Liver (tissue), 3 donors: ENCODE measurements at regions not wholly inside any gene's neighbourhood (a gene's known extent, or its start where the extent isn't known, plus 50 kb on each side); places are given as distances from the start of the nearest gene placed in this dataset.

Experiments
- CTCF ChIP-seq: fragments of 150-350 bp; IDR thresholded peaks from 2 replicates; pipeline ENCODE4 v1.5.1; 2017; ENCODE audit warnings: improper control_type of control experiment, low read depth, low read length; ENCODE audit not compliant: missing input control
- REST ChIP-seq: IDR thresholded peaks from 2 replicates; pipeline ENCODE4 v1.6.1; 2016; ENCODE audit warnings: antibody characterized with exemption, mild to moderate bottlenecking
- RXRA ChIP-seq, 2 donors: IDR thresholded peaks; 2 replicates each; pipeline ENCODE4 v1.6.1; 2017 to 2018; ENCODE audit warnings: antibody characterized with exemption in 2 of 2, mild to moderate bottlenecking in 1 of 2
- YY1 ChIP-seq: IDR thresholded peaks from 2 replicates; pipeline ENCODE4 v1.6.1; 2016; ENCODE audit warnings: antibody characterized with exemption, mild to moderate bottlenecking
- donor health status: healthy.
- donor health status: healthy.

- TF ChIP-seq CTCF (no peak), RXRA (IDR thresholded peaks at IDR 0.05) (no peak), REST (no peak), YY1 (no peak)
Observed at GRCh38 chr5:17161662-17162061, 55.8 kb upstream of the BASP1 start.
